SU-DHL-6 (cell line): ENCODE measurements at regions not wholly inside any gene's neighbourhood (a gene's known extent, or its start where the extent isn't known, plus 50 kb on each side); places are given as distances from the start of the nearest gene placed in this dataset.

Experiments
- EZH2phosphoT487 ChIP-seq: fragments of 200-600 bp; sonication (generic), shearing (Covaris generic); conservative IDR thresholded peaks from 2 replicates; pipeline ENCODE4 v1.6.1; 2018; ENCODE audit warnings: mild to moderate bottlenecking, antibody characterized with exemption, low read length, moderate library complexity, mixed read lengths
- TF ChIP-seq, protein P1 (sequence below): fragments of 200-600 bp; sonication (generic); IDR thresholded peaks from one replicate; pipeline ENCODE4 v1.5.1; 2017; ENCODE audit warnings: antibody characterized with exemption, mild to moderate bottlenecking, low read length, moderate library complexity; ENCODE audit not compliant: insufficient read depth, poor library complexity, severe bottlenecking

DNA sequence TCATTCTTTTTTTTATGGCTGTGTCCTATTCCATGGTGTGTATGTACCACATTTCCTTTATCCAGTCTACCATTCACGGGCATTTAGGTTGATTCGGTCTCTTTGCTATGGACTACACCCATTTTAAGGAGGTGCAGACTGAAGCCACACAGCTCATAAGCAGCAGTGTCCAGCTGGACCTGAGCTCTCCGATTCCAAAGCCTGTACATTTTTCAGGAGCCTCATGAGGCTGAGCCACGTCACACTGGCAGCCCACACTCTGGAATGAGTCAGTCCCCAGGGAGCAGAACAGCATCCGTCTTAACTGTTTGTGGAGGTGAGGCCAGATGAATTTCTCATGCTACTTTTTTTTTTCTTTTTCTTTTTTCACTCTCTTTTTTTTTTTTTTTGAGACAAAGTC is 116.1 kb downstream of the C16orf95 start:
- TF ChIP-seq, protein P1, sequence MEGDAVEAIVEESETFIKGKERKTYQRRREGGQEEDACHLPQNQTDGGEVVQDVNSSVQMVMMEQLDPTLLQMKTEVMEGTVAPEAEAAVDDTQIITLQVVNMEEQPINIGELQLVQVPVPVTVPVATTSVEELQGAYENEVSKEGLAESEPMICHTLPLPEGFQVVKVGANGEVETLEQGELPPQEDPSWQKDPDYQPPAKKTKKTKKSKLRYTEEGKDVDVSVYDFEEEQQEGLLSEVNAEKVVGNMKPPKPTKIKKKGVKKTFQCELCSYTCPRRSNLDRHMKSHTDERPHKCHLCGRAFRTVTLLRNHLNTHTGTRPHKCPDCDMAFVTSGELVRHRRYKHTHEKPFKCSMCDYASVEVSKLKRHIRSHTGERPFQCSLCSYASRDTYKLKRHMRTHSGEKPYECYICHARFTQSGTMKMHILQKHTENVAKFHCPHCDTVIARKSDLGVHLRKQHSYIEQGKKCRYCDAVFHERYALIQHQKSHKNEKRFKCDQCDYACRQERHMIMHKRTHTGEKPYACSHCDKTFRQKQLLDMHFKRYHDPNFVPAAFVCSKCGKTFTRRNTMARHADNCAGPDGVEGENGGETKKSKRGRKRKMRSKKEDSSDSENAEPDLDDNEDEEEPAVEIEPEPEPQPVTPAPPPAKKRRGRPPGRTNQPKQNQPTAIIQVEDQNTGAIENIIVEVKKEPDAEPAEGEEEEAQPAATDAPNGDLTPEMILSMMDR: no peak
- no peak for TF ChIP-seq EZH2phosphoT487
